GM18873 (cell line): ENCODE measurements at regions not wholly inside any gene's neighbourhood (a gene's known extent, or its start where the extent isn't known, plus 50 kb on each side); places are given as distances from the start of the nearest gene placed in this dataset.

ENCODE experiments used
- ATAC-seq: cut with Tn5 transposase; IDR thresholded peaks from one replicate; pipeline ENCODE4 v1.9.1; 2021; ENCODE audit warnings: mild to moderate bottlenecking, moderate library complexity, moderate number of reproducible peaks; ENCODE audit not compliant: unreplicated experiment, low FRiP score

DNA sequence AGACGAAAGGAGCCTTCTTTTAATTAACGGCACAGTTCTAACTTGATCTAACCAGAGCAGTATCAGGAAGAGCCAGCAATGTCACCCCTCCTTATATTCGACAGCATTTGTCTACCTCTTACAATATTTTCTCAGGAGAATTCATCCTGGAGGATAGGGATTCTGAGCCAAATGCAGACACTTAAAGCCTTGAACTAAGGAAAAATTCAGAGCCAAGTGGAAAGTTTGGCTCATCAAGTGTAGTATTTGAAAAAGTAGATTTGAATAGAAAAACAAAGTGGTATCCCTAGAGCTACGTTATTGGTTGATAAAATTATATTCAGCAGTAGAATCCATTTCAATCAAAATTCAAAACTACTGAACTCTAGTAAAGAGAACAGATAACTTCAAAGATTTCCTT lies 732.0 kb upstream of the ADGRL2 start:
- no peak for ATAC-seq

DNA sequence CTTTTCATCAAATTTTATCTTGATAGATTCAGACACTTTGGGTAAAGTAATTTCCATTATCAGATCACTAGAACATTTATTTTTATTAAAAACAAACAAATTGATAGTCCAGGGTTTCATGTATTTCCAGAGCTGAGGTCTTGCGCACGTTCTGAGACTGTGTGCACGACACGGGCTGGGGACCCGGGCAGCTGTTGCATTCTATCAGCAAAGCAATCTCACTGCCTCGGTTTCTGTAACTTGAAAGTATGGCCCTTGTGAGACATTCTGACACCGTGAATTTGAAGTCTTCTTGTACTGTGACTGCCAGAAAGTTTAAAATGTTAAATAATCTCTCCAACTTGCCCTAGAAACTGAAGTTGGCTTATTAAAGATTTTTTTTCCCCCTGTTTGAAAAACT lies 746.9 kb upstream of the ADGRL2 start:
- ATAC-seq: no peak

DNA sequence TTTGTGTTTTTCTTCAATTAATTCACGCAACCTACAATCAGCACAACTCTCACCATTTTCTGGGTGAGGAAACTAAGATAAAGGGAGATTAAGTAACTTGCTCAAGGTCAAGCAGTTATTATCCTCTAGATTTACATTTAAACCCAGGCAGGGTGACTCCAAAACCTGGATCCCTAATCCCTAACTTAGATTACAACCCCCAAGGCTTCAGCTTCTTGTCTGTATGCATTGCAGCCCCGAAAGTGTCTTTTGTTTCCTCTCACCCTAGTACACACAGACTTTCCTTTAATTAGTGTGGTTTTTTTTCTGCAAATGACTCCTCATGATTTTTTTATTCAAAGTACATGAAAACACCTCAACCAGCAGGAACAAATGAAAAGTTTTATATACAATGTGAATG lies 748.6 kb upstream of the ADGRL2 start:
- no peak for ATAC-seq

DNA sequence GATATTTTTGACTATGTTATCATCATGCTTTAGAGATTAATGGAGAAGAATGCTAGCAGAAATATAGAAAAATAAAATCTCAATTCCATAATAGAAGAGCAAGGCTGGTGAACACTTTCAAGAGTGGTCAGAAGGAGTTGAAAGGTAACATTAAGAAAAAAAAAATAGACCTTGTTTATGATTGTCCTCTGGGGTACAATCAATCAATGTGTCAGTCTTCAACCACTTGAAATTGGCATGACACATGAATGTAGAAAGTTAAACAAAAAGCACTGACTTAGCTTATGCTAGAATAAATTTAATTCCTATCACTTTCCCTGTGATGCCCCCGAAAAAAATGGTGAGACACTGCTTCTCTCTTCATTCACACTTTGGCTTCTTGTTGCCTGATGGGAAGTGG lies 750.3 kb upstream of the ADGRL2 start:
- no peak for ATAC-seq

DNA sequence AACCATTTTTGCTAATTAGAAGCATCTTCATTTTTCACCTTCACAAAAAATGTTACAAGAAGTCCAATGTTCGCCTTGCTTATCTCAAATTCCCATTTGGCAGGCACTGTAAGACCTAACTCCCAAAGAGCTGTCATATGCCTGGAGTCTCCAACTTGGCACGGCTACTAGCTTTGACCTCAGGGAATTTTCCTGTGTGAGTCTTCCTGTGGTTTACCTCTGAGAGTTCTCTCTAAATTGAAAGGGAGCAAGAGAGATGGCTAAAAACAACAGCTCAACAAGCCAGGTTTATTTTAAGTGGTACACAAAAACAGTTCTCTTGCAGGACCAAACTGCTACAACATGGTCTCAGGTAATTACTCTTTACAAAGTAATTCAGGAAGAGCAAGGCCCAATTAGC lies 756.0 kb upstream of the ADGRL2 start:
- no peak for ATAC-seq

DNA sequence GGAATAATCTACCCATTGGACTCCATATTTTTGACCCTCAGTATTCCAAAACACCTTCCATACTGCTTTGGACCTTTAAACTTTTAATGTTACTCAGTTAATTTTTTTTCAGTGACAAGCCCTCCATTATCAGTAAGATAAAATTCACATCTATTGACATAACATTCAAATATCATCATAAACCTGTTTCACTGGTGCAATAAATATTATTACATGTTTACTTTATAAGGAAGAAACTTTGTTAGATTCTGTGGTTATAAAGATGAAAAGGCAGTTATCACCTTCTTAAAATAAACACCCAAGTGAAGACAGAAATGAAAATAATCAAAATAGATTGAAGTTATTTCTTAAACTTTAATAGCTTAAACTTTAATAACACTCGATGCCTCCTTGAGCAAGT lies 758.5 kb upstream of the ADGRL2 start:
- no peak for ATAC-seq

DNA sequence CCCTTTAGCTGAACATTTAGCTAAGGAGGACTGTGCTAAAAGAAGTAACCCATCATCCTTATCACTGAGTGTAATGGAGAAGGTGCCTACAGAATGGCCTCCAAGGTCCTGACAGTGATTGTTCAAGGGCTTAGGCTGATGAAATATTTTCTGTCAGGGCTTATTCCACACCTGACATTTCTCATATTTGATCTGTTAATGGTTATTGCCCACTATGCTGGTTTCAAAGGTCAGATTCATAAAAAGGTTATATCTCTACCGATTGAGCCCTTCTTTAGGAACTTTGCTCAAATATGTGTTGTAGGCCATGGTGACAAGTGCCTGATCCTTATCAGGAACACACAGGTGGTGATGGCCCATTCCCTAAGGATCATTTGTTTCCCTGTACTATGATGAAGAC lies 766.4 kb upstream of the ADGRL2 start:
- no peak for ATAC-seq

DNA sequence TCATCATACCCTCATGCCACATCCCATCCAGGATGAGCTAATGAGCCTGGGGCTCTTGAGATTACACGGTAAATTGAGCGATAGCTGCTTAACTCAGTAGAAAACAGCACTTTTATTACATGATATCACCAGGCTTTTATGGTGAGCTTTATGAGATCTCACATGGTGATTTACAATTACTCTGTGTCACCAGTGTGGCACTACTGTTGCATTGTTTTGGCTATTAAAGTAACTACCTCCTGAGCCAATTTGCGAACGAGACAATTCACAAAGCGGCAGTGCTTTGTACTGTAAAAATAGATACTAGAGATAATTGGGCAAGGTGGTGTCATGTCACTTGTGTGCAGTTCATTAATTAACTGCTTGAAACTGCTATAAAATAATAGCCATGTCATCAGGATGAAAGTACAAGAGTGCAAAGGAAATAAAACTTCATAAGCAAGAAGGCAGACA lies 767.7 kb upstream of the ADGRL2 start:
- ATAC-seq: no peak

DNA sequence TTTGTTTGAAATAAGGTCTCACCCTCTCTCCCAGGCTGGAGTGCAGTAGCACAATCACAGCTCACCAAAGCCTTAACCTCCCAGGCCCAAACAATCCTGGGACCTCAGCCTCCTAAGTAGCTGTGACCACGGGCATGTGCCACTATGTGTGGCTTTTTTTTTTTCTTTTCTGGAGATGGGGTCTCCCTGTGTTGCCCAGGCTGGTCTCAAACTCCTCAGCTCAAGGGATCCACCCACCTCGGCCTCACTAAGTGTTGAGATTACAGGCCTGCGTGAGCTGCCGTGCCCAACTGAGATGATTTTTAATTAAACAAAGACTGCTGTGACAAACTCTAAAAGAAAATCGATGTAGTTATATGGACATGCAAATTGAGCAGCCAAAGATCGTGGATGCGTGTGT lies 768.4 kb upstream of the ADGRL2 start:
- no peak for ATAC-seq

DNA sequence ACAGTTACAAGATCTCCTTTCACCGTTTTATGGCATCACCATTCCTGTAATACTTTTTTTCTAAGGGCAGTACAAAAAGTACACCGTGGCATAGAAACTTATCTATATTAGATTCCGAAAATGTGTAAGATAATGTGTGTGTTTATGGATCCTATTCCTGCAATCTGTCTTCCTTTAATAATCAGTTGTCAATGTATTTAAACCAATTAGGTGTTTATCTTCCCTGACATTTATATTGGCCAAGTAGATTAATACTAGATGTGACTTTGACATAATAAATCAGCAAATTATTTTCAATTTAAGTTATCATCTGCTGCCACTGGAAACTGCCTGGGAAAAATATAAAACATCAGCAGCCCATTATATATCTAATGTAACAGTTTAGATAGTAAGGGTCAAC lies 770.3 kb upstream of the ADGRL2 start:
- ATAC-seq: no peak

DNA sequence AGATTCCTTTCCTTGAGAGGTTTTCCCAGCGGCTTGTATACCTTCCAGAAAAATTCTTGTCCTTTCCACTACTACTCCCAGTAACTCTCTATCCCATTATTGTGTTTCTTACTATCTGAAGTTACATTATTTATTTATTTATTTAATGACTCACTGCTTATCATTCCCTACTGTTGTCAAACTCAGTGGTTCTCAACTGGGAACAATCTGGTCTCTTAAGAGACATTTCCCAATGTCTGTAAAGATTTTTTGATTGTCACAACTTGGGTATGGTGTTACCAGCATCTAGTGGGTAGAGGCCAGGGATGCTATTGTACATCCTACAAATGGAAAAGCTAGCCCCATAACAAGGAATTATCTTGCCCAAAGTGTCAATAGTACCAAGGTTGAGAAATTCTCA lies 771.5 kb upstream of the ADGRL2 start:
- no peak for ATAC-seq

DNA sequence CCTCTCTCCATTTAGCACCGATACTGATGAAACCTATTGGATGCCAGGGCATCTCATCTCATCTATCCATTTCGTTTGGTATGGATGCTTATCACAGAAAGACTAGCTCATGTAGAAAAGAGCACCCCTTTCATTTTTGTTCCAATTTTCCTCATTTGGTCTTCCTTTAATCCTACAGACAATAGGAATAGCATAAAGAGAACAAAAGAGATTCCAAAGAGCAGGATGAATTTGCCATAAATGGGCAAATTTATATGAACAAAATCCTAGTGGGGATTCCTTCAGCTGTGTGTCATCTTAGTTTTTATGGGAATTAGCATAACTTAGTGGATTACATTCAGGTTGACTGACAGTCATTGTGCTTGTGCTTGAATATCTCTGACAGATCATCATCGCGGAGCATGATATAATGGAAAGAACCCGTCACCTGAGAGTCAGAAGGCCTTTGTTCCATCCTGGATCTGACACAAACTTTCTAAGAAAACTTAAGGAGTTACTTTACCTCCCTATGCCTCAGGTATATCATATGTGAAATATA lies 777.5 kb upstream of the ADGRL2 start:
- ATAC-seq: no peak

DNA sequence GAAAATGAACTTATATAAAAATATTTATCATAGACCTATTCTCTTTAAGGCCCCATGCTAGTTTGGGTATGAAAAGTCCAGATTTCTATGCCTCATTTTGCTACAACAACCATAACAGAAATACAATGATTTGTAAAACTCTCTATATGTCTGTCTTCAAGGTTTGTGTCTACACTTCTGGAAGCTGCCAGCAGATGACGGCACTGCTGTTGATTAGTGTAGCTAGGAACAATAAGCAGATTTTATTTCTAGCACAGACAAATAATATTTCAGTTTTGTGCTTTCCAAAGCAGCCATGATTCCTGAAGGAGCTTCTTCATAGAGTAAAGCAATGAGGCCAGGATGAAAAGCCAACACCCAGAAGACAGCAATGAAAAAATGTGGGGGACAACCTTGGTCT lies 779.6 kb upstream of the ADGRL2 start:
- no peak for ATAC-seq

DNA sequence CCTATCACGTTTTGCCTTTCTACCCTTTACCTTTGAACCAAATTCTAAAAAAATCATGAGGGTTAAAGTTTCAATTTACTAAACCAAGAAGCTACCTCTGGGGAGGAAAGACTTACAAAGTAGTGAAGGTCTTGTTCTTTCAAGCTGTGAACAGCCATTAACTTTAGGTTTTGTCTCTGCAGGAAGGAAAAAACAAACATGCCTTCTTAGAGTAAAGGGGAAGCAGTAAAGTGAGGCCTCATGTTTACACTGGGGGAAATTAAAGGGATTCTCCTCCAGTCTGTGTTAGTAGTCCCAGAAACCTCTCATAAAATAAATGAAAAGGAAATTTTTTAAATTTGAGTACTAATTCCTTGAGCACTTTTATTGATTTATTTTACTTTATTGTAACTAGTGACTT lies 780.2 kb upstream of the ADGRL2 start:
- no peak for ATAC-seq

DNA sequence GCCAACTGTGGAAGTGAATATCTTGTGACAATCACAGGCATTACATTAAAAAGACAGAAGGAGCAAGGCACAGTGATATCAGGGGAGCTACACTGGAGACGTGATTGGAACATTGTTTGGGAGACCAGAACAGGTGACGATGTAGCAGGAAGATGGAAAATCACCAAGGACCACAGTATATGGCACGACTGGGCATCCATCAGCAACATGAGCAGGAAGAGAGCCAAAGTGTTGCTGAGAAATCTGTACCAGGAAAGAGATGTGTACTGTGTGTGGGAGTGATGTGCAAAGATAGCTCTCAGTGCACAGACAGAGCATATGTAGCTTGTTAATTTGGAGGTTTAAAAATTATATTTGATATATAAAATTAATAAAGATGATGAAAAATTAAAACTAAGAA lies 790.6 kb upstream of the ADGRL2 start:
- no peak for ATAC-seq

DNA sequence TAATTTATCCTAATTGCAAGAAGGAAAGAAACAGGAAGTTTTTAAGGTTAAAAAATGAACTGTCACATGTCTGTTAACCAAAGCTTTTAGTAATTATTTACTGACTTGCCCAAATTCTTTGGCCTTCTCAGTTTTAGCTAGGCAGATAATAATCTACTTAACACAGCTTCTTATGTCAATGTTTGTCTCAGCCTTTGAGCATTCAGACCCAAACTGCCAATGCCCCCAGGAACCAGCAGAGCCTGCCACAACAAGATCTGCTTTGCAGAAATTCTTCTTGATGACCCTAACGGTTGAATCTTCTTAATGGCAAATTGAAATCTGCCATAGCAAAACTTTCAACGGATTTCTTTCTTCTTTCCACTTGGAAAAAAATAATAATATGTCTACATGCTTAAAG lies 792.4 kb upstream of the ADGRL2 start:
- ATAC-seq: no peak

DNA sequence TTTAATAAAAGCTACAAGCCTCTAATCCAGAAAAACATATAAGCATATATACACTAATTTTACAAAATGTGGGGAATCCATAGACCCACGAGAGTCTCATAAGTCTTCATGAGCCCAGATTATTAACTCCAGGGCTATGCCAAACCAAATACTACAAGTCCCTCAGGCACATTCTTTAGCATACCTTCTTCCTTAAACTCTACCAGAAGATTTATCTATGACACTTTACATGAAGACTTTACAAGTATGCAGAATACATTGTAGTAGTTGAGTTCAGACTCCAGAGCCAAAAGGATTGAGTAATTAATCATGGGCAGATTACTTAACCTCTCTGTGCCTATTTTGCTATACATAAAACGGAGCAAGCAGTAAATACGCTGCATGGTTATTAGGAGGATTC lies 793.7 kb upstream of the ADGRL2 start:
- no peak for ATAC-seq

DNA sequence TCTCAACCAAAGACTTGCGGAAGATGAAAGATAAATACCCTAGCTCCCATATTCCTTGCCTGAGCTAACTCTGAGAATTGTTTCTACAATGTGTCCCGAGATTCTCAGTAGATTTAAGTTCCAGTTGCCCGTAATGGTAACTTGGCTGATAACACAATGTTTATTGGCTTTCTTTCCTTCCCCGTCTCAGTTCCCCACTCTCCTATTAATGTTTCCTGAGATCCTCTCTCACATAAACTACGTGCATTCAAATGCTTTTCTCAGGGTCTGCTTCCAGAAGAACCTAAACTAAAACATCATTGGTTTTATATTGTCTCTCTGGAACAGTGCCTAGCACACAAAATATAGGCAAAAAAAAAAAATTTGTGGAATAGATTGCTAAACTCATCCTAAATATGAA lies 794.2 kb upstream of the ADGRL2 start:
- ATAC-seq: no peak

DNA sequence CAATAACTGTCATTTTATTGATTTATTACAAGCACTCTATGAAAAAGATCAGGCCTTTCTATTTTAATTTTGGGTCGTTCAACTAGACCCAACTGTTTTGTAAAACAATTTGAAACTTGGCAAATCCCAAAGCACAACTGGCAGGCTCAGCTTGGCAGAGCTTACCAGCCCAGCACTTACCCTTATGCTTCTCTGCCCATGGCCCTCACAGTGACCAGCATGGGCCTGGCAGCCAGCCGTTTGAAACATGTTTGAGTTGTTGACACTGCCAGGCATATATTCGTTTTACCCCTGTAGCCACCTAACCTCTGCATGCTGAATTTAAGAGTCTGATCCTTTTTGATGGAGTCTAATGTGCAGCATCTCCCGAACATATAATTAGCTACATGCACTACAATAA lies 796.7 kb upstream of the ADGRL2 start:
- ATAC-seq: no peak

DNA sequence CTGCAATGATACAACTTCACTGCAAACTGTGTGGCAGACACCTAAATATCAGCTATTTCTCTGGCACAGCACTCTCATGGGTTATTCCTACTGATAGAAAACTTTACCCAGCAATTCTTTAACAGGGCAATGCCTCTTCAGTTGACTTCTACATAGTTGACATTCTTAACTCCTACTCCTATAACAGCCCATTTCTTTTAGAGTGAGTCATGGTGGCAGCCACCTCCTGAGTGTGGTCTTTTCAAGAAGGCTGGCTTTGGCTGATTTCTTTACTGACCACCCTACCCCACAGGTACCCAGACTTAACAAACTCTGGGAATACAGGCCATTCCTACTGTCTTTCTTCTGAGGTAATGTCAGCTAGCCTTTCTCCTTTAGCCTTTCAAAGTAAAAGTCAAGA lies 805.8 kb upstream of the ADGRL2 start:
- no peak for ATAC-seq

DNA sequence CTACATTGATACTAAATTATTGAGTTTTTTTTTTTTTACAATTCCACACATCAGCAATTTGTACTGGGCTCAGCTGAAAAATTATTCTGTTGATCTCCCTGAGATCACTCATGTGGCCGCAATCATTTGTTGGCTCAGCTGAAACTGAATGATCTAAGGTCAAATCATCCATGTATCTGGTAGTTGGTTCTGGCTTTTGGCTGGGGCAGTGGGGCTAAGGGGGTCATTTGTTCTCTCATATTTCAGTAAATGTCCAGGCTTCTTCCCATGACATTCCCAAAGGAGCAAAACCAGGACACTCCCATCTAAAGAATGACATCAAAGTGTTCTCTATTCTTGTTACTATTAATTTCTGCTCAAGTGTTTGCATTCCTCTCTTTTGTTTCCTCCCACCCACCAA lies 806.7 kb upstream of the ADGRL2 start:
- ATAC-seq: no peak

DNA sequence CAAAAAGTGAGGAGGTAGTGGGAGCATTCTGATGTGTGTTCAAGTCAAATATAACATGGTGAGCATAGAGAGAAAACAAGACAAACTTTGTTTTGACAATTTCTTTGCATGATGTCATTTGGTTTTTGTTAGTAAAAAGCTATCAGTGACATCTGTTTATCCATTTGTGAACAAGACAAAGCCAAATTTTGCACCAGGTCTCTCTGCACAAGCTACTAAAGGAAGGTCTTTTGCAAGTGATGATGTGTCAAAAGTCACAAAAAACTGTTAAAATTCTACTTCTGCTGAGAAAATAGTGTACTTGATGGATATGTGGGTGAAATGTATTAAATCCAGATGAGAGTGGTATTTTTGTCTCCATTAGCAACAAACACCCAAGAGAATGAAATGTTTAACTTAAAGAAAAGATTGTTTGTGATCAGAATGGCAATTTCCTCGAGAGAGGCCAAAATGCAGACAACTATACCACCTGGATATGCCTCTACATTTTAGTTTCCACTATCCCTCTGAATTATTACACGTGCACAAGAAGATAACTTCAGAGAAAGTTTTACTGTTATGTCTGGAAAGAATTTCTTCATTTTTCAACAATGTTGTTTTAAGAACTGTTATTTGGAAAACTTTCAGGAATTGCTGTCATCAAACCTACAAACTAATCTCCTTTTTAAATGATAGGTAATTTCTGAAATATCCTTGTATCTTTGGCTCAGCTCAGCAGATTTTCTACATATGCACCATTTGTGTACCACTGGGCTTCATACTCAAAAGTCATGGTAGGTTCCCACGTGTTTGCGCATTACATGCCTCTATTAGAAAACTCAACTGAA lies 807.4 kb upstream of the ADGRL2 start:
- no peak for ATAC-seq
